Common myeloid progenitor, CD34-positive (primary cell): ENCODE measurements at regions not wholly inside any gene's neighbourhood (a gene's known extent, or its start where the extent isn't known, plus 50 kb on each side); places are given as distances from the start of the nearest gene placed in this dataset.

Source experiments
- CTCF ChIA-PET: fragments of 350-600 bp; sonication (Branson Sonifier 250); formaldehyde crosslinking; loops from one replicate; lab custom pipeline; 2021; ENCODE audit warnings: antibody characterized with exemption; lab: Charles Lee
- POLR2A ChIA-PET: fragments of 350-600 bp; sonication (Branson Sonifier 250); formaldehyde crosslinking; loops from one replicate; lab custom pipeline; 2021; ENCODE audit warnings: antibody characterized with exemption; lab: Charles Lee
- DNase-seq, 3 donors: peaks; one replicate each; pipeline versions ENCODE4 v3.0.0 to v3.0.0-alpha.2; 2013
- H3K27ac ChIP-seq, 2 experiments: 1 replicate in 1 of 2; 2 replicates in 1 of 2; pipeline ENCODE4 v1.7.0; 2013; ENCODE audit warnings: inconsistent platforms in 2 of 2, low read length in 2 of 2, mild to moderate bottlenecking in 2 of 2, low read depth in 1 of 2, moderate library complexity in 1 of 2; ENCODE audit not compliant: severe bottlenecking in 2 of 2, insufficient read depth in 1 of 2, poor library complexity in 1 of 2
- H3K27me3 ChIP-seq, 5 experiments: replicated peaks in 2 of 5; 1 replicate in 3 of 5; 2 replicates in 2 of 5; pipeline versions ENCODE4 v1.6.1 to v1.7.0; 2013; ENCODE audit warnings: low read length in 4 of 5, mild to moderate bottlenecking in 2 of 5, moderate library complexity in 2 of 5, inconsistent platforms in 1 of 5; ENCODE audit not compliant: insufficient read depth in 5 of 5, control insufficient read depth in 4 of 5
- H3K36me3 ChIP-seq, 4 experiments: 1 replicate in 2 of 4; 2 replicates in 2 of 4; pipeline versions ENCODE4 v1.6.1 to v1.7.0; 2013; ENCODE audit warnings: low read length in 3 of 4, control low read depth in 1 of 4, mild to moderate bottlenecking in 1 of 4; ENCODE audit not compliant: control insufficient read depth in 4 of 4, insufficient read depth in 4 of 4
- H3K4me1 ChIP-seq, 4 experiments: 1 replicate in 3 of 4; 2 replicates in 1 of 4; pipeline versions ENCODE4 v1.6.1 to v1.7.1; 2013; ENCODE audit warnings: low read length in 3 of 4, mild to moderate bottlenecking in 3 of 4, control low read depth in 1 of 4, inconsistent platforms in 1 of 4, moderate library complexity in 1 of 4; ENCODE audit not compliant: control insufficient read depth in 4 of 4, insufficient read depth in 4 of 4; ENCODE audit errors: control extremely low read depth in 1 of 4
- H3K4me3 ChIP-seq, 7 experiments: 1 replicate in 4 of 7; 2 replicates in 3 of 7; pipeline versions ENCODE4 v1.5.1 to v1.7.0; 2013; ENCODE audit warnings: mild to moderate bottlenecking in 7 of 7, low read length in 6 of 7, moderate library complexity in 6 of 7, inconsistent platforms in 2 of 7, low read depth in 2 of 7, control low read depth in 1 of 7; ENCODE audit not compliant: insufficient read depth in 4 of 7, control insufficient read depth in 1 of 7; ENCODE audit errors: extremely low read depth in 1 of 7
- H3K9me3 ChIP-seq, 5 experiments: 1 replicate in 4 of 5; 2 replicates in 1 of 5; pipeline versions ENCODE4 v1.6.1 to v1.7.1; 2013; ENCODE audit warnings: low read length in 4 of 5, mild to moderate bottlenecking in 2 of 5, inconsistent platforms in 1 of 5, low read depth in 1 of 5, moderate library complexity in 1 of 5; ENCODE audit not compliant: control insufficient read depth in 4 of 5, insufficient read depth in 2 of 5; ENCODE audit errors: control extremely low read depth in 1 of 5
- WGBS: methylation state at CpG from one replicate; pipeline ENCODE4 v1.1.5; 2013; ENCODE audit not compliant: insufficient coverage; 5-methylcytosine and 5-hydroxymethylcytosine counted together

DNA sequence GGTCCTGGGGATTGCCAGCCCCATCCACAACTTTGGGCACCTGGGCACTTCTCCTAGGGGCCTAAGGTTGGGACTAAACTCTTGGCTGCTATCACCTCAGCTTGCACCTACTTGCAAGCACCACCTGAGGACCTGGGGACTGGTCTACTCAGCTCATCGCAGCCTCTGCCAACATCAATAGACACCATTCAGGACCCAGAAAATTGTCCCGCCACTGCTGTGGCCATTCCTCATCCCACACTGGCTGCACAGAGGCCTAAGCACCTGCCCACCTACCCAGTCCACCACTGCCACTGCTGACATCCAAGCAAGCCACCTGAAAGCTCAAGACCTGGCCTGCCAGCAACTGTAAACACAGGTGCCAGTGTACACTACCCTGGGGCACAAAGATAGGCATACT, 234.1 kb downstream of the STK31 start:
- Histone ChIP-seq H3K36me3 (no peaks in the 10 kb centered on the region), H3K9me3 (peaks cover 0 to 16% (median 0%) of the 10 kb centered on the region in 5 experiments), H3K4me1 (no peaks in the 10 kb centered on the region), H3K4me3 (no peak overlapping the region), H3K27me3 (peaks cover 0 to 4% (median 0%) of the 10 kb centered on the region in 5 experiments), H3K27ac (no peak overlapping the region)
- ChIA-PET POLR2A (no interaction called here), CTCF (no interaction called here)
- 100% methylated on average over 2 of the region's 2 CpGs for WGBS
- DNase-seq, result no peak

DNA sequence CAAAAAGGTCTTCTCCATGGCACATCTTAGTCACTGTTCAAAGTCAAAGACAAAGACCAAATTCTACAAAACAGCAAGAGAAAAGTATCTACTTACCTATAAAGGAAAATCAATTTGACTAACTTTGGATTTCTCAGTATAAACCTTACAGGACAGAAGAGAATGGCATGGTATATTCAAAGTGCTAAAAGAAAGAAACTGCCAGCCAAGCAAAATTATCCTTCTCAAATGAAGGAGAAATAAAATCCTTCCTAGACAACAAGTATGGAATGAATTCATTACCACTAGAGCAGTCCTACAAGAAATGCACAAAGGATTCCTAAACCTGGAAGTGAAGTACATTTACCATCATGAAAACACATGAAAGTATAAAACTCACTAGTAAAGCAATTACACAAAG, 235.5 kb downstream of the STK31 start:
- Histone ChIP-seq H3K27me3 (peaks cover 0 to 4% (median 0%) of the 10 kb centered on the region in 5 experiments), H3K9me3 (peaks cover 0 to 16% (median 0%) of the 10 kb centered on the region in 5 experiments), H3K4me3 (no peak overlapping the region), H3K27ac (no peak overlapping the region), H3K36me3 (no peaks in the 10 kb centered on the region), H3K4me1 (no peaks in the 10 kb centered on the region)
- no peak for DNase-seq
- ChIA-PET POLR2A (no interaction called here), CTCF (no interaction called here)

DNA sequence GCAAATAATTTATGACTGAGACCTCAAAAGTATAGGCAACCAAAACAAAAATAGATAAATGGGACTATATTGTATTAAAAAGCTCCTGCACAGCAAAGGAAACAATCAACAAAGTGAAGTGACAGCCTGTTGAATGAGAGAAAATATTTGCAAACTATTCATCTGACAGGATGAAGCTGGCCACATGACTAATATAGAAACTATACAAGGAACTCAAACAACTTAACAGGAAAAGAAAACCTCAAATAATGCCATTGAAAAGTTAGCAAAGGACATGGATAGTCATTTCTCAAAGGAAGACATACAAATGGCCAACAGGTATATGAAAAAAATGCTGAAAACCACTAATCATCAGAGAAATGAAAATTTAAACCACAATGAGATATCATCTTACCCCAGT, 245.1 kb downstream of the STK31 start:
- Histone ChIP-seq H3K9me3 (no peaks in the 10 kb centered on the region), H3K27ac (no peak overlapping the region), H3K4me3 (no peak overlapping the region), H3K36me3 (no peaks in the 10 kb centered on the region), H3K27me3 (peaks cover 0 to 2% (median 0%) of the 10 kb centered on the region in 5 experiments), H3K4me1 (no peaks in the 10 kb centered on the region)
- ChIA-PET CTCF (no interaction called here), POLR2A (no interaction called here)
- no peak for DNase-seq

DNA sequence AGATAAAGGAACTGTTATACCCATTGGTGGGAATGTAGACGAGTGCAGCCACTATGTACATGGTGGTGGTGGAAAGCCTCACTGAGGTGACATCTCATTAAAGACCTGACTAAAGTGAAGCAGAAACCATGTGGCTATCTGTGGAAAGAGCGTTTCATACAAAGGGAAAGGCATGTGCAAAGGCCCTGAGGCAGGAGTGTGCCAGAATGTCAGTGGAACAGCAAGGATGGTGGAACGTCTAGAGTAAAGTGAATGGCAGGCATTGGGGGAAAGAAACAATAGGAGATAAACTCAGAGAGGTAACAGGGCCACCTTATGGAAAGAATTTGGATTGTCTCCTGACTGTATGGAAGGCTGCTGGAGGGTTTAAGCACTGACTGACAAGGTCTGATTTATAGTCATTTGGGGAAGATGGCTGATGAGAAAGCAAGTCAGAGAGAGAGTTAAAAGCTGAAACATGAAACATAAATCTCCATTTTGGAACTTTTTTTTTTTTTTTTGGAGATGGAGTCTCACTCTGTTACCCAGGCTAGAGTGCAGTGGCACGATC, 245.7 kb downstream of the STK31 start:
- H3K36me3 ChIP-seq, result no peaks in the 10 kb centered on the region
- H3K4me1 ChIP-seq, result no peaks in the 10 kb centered on the region
- ChIA-PET CTCF (no interaction called here), POLR2A (no interaction called here)
- H3K4me3 ChIP-seq, result no peak overlapping the region
- H3K27ac ChIP-seq, result no peak overlapping the region
- WGBS, result 97% methylated on average over 3 of the region's 4 CpGs
- H3K9me3 ChIP-seq, result no peaks in the 10 kb centered on the region
- peaks cover 0 to 2% (median 0%) of the 10 kb centered on the region in 5 experiments for H3K27me3 ChIP-seq
- DNase-seq, result no peak

DNA sequence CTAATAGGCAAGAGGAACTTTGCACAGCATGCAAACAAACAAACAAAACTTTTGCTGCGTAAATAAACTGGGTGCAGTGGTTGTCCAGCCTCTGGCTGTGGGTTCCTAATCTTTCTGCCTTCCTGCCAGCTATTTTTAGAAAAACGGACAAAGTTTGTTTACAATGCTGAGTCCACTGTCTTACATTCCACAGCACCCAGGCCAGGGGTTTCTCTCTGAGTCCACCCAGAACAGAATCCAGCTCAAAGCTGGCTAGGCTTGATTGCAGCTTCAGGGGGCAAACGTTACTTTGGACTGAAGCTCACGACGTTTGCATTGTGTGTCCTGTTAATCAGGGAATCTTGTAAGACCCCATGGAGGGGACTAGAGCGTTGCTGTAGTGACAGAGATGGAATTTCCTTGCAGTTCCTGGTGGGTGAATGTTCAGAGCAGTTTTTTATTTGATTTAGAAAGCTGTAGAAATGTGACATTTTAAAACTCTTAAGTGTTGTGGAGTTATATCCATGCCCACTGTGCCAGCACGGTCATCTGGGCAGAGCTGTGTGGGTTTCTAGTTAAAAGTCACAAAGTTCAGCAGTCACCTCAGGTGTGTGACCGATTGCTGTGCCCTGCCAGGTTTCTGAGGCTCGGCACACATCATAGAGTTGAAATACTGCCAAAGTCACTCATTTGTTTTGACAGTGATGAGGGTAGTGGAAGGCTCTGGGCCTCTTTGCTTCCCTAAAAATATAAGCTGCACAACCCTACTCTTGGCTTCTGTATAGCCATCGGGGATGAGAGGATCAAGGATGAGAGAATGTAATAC, 247.0 kb downstream of the STK31 start:
- no peak overlapping the region for H3K27ac ChIP-seq
- DNase-seq, result no peak
- H3K36me3 ChIP-seq, result no peaks in the 10 kb centered on the region
- no peak overlapping the region for H3K4me3 ChIP-seq
- ChIA-PET CTCF (interaction anchor here (1.3 kb wide), 1 partner anchor 19 kb away, joined by 4 read pairs; no protein-coding TSS in a partner anchor), POLR2A (interaction anchor here (0.5 kb wide), 1 partner anchor 159 kb away, joined by 5 read pairs; no protein-coding TSS in a partner anchor)
- WGBS, result 70% methylated on average over 8 of the region's 10 CpGs
- no peaks in the 10 kb centered on the region for H3K9me3 ChIP-seq
- peaks cover 0 to 2% (median 0%) of the 10 kb centered on the region in 5 experiments for H3K27me3 ChIP-seq
- no peaks in the 10 kb centered on the region for H3K4me1 ChIP-seq

DNA sequence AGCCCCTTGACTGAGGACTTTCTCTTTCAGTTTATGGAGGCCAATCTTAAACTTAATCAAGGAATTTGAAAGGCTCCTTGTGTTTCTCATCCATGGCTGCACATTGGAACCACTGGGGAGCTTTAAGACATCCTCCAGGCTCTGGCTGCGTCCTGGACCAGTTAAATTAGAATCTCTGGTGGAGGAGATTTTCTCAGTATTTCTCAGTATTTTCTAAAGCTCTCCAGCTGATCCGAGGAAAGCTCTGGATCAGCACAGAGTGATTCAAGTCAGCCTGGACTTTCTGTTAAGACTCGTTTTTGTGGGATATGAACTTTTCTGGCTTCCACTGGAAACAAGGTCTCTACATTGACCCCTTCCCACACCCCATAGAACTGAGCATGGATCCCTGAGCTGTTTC, 249.8 kb downstream of the STK31 start:
- no peak for DNase-seq
- H3K27me3 ChIP-seq, result peaks cover 0 to 2% (median 0%) of the 10 kb centered on the region in 5 experiments
- 87% methylated on average over 2 of the region's 3 CpGs for WGBS
- ChIA-PET POLR2A (no interaction called here), CTCF (no interaction called here)
- H3K27ac ChIP-seq, result no peak overlapping the region
- no peaks in the 10 kb centered on the region for H3K4me1 ChIP-seq
- no peak overlapping the region for H3K4me3 ChIP-seq
- no peaks in the 10 kb centered on the region for H3K9me3 ChIP-seq
- no peaks in the 10 kb centered on the region for H3K36me3 ChIP-seq

DNA sequence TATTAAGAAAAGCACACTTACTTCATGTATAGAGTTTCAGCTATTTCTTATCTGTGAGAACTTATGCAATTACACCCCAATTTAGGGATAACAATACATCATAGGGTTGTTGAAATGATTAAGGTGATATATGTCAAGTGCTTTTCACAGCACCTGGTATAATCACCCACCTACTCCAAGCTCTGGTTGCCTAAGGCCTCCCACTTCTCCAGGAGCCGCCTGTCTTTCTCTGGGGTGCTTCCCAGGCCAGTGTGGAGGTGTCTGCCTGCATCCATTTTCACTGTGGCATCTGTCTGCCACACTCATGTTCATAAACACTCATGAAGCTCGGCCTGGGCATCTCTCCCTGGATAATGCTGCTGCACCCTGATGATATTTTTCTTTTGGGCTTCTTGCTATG, 250.3 kb downstream of the STK31 start:
- H3K4me3 ChIP-seq, result no peak overlapping the region
- WGBS, result 94% methylated on average over 2 of the region's 2 CpGs
- H3K4me1 ChIP-seq, result no peaks in the 10 kb centered on the region
- H3K27ac ChIP-seq, result no peak overlapping the region
- H3K36me3 ChIP-seq, result no peaks in the 10 kb centered on the region
- ChIA-PET CTCF (no interaction called here), POLR2A (no interaction called here)
- H3K27me3 ChIP-seq, result peaks cover 0 to 2% (median 0%) of the 10 kb centered on the region in 5 experiments
- no peak for DNase-seq
- H3K9me3 ChIP-seq, result no peaks in the 10 kb centered on the region
